Vagina (tissue), 2 donors: ENCODE measurements at regions not wholly inside any gene's neighbourhood (a gene's known extent, or its start where the extent isn't known, plus 50 kb on each side); places are given as distances from the start of the nearest gene placed in this dataset.

ENCODE experiments used
- DNase-seq, 2 donors: peaks; one replicate each; pipeline ENCODE4 v3.0.0-alpha.2; 2017; ENCODE audit errors: extremely low spot score in 2 of 2
- H3K27ac ChIP-seq: fragments of 200-600 bp; sonication (generic); one replicate; pipeline ENCODE4 v1.5.1; 2019
- H3K27me3 ChIP-seq: fragments of 200-600 bp; sonication (generic); one replicate; pipeline ENCODE4 v1.5.1; 2019
- H3K36me3 ChIP-seq, 2 donors: fragments of 200-600 bp; sonication (generic); one replicate each; pipeline ENCODE4 v1.5.1; 2017 to 2019
- H3K4me1 ChIP-seq: fragments of 200-600 bp; sonication (generic); one replicate; pipeline ENCODE4 v1.5.1; 2019
- H3K4me3 ChIP-seq, 2 donors: fragments of 200-600 bp; sonication (generic); 1 replicate in 1 of 2; 2 replicates in 1 of 2; pipeline ENCODE4 v1.5.1; 2016 to 2019
- H3K9me3 ChIP-seq: fragments of 200-600 bp; sonication (generic); one replicate; pipeline ENCODE4 v1.5.1; 2019
- CTCF ChIP-seq, 3 experiments: fragments of 450-650 bp in 2 of 3; fragments of 200-600 bp in 1 of 3; sonication (generic) in 1 of 3; IDR thresholded peaks; one replicate each; pipeline ENCODE4 v1.5.1; 2017 to 2019; ENCODE audit warnings: antibody characterized with exemption in 3 of 3, mild to moderate bottlenecking in 2 of 3, moderate library complexity in 2 of 3
- POLR2A ChIP-seq, 2 donors: fragments of 450-650 bp; IDR thresholded peaks; one replicate each; pipeline ENCODE4 v1.6.1; 2017; ENCODE audit warnings: antibody characterized with exemption in 2 of 2, mild to moderate bottlenecking in 2 of 2, moderate library complexity in 2 of 2
- POLR2AphosphoS5 ChIP-seq, 2 donors: sonication (generic); formaldehyde crosslinking; IDR thresholded peaks; one replicate each; pipeline ENCODE4 v1.9.0; 2017; ENCODE audit warnings: antibody characterized with exemption in 2 of 2, mild to moderate bottlenecking in 2 of 2, low read depth in 1 of 2; ENCODE audit not compliant: insufficient read depth in 1 of 2
- intact Hi-C: fragments of 100-400 bp; cut with DNase I; formaldehyde crosslinking; loops from one replicate; pipeline ENCODE4 v1.15.1; 2023

- Histone ChIP-seq H3K4me3 (no peak overlapping the region), H3K4me1 (no peaks in the 10 kb centered on the region), H3K36me3 (no peaks in the 10 kb centered on the region), H3K27ac (no peak overlapping the region), H3K27me3 (no peaks in the 10 kb centered on the region), H3K9me3 (no peaks in the 10 kb centered on the region)
- TF ChIP-seq CTCF (IDR thresholded peaks at IDR 0.05) (no peak), POLR2AphosphoS5 (IDR thresholded peaks at IDR 0.05; ENCODE audit: insufficient read depth in 1 of 2, low read depth in 1 of 2) (no peak), POLR2A (IDR thresholded peaks at IDR 0.05) (no peak)
- no peak for DNase-seq
- intact Hi-C loops = no loop called here
Observed at GRCh38 chr7:156533964-156534363, 106.6 kb upstream of the RNF32 start.

DNA sequence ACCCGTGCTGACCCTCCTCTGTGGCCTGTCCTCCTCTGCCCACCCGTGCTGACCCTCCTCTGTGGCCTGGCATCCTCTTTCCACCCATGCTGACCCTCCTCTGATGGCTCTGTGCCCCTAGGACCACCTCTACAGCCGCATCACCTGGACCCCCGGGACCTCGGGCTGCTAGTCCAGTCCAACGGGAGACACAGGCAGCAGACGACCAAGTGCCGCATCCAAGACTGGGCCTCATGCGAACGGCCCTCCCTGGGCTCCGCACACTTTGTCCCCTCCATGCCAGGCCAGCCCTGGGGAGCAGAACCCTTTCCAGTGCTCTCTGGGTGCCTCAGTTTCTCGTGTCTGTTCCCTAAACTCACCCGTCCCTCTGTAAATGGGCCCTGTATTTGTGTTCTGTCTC is 107.2 kb upstream of the RNF32 start:
- Histone ChIP-seq H3K9me3 (no peaks in the 10 kb centered on the region), H3K27ac (no peak overlapping the region), H3K4me1 (no peaks in the 10 kb centered on the region), H3K36me3 (no peaks in the 10 kb centered on the region), H3K4me3 (no peak overlapping the region), H3K27me3 (no peaks in the 10 kb centered on the region)
- intact Hi-C loops = no loop called here
- TF ChIP-seq CTCF (IDR thresholded peaks at IDR 0.05) (no peak), POLR2A (IDR thresholded peaks at IDR 0.05) (no peak), POLR2AphosphoS5 (IDR thresholded peaks at IDR 0.05; ENCODE audit: insufficient read depth in 1 of 2, low read depth in 1 of 2) (no peak)
- no peak for DNase-seq

GRCh38 chr7:156532016-156532602 is 108.5 kb upstream of the RNF32 start:
- H3K9me3 ChIP-seq = no peaks in the 10 kb centered on the region
- no peaks in the 10 kb centered on the region for H3K4me1 ChIP-seq
- H3K27ac ChIP-seq = no peak overlapping the region
- TF ChIP-seq POLR2AphosphoS5 (IDR thresholded peaks at IDR 0.05; ENCODE audit: insufficient read depth in 1 of 2, low read depth in 1 of 2) = no peak
- TF ChIP-seq CTCF (IDR thresholded peaks at IDR 0.05) = no peak
- TF ChIP-seq POLR2A (IDR thresholded peaks at IDR 0.05) = no peak
- no peak overlapping the region for H3K4me3 ChIP-seq
- no peaks in the 10 kb centered on the region for H3K27me3 ChIP-seq
- no peaks in the 10 kb centered on the region for H3K36me3 ChIP-seq
- DNase-seq = no peak
- intact Hi-C loops = no loop called here

DNA sequence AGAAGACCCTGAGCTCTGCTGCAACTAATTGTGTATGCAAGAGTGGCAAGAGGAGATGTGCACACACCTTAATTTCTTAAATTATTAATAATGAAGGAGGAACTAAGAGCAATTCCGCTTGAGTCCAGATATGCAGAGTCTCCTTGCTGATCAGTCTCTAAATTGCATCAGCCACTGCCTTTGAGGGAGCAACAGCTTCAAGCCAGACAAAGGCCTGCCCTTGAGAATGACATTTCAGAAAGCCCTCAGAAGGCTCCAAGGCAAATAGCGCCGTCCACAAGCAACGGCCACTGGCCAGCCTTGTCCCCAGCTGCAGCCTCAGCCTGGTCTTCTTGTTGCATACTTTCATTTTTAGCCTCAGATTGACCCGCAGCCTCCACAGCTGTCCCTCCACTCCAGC is 110.6 kb upstream of the RNF32 start:
- Histone ChIP-seq H3K4me1 (no peaks in the 10 kb centered on the region), H3K9me3 (no peaks in the 10 kb centered on the region), H3K27ac (no peak overlapping the region), H3K27me3 (no peaks in the 10 kb centered on the region), H3K36me3 (no peaks in the 10 kb centered on the region), H3K4me3 (no peak overlapping the region)
- TF ChIP-seq POLR2AphosphoS5 (IDR thresholded peaks at IDR 0.05; ENCODE audit: insufficient read depth in 1 of 2, low read depth in 1 of 2) = no peak
- no peak for TF ChIP-seq CTCF (IDR thresholded peaks at IDR 0.05)
- TF ChIP-seq POLR2A (IDR thresholded peaks at IDR 0.05) = no peak
- no peak for DNase-seq
- intact Hi-C loops = no loop called here

DNA sequence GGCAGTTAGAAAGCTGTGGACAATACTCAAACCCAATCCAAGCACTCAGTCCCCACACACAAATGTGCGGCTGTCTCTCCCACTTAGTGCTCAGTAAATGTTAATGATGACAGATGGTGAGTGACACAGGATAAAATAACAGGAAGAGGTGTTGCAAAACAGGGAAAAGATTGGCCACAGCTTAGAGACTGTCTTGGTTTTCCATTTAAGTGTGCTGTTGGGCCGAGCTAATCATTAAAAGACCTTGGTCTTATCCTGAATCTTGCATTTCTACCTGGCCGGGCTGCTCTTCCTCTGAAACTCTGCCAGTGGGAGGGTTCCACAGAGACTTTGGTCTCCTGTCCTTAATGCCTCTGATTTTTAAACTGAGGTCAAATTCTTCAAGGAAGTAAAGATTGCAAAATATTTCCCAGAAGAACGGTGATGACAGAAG is 113.1 kb upstream of the RNF32 start:
- H3K4me3 ChIP-seq = no peak overlapping the region
- no peaks in the 10 kb centered on the region for H3K4me1 ChIP-seq
- TF ChIP-seq POLR2A (IDR thresholded peaks at IDR 0.05) (no peak), POLR2AphosphoS5 (IDR thresholded peaks at IDR 0.05; ENCODE audit: insufficient read depth in 1 of 2, low read depth in 1 of 2) (no peak), CTCF (IDR thresholded peaks at IDR 0.05) (no peak)
- H3K27ac ChIP-seq = no peak overlapping the region
- no peak for DNase-seq
- H3K27me3 ChIP-seq = no peaks in the 10 kb centered on the region
- intact Hi-C loops = no loop called here
- H3K9me3 ChIP-seq = no peaks in the 10 kb centered on the region
- no peaks in the 10 kb centered on the region for H3K36me3 ChIP-seq
